GM21390 (cell line): ENCODE measurements at regions not wholly inside any gene's neighbourhood (a gene's known extent, or its start where the extent isn't known, plus 50 kb on each side); places are given as distances from the start of the nearest gene placed in this dataset.

ENCODE experiments used
- ATAC-seq: cut with Tn5 transposase; IDR thresholded peaks from one replicate; pipeline ENCODE4 v1.9.1; 2021; ENCODE audit not compliant: unreplicated experiment

DNA sequence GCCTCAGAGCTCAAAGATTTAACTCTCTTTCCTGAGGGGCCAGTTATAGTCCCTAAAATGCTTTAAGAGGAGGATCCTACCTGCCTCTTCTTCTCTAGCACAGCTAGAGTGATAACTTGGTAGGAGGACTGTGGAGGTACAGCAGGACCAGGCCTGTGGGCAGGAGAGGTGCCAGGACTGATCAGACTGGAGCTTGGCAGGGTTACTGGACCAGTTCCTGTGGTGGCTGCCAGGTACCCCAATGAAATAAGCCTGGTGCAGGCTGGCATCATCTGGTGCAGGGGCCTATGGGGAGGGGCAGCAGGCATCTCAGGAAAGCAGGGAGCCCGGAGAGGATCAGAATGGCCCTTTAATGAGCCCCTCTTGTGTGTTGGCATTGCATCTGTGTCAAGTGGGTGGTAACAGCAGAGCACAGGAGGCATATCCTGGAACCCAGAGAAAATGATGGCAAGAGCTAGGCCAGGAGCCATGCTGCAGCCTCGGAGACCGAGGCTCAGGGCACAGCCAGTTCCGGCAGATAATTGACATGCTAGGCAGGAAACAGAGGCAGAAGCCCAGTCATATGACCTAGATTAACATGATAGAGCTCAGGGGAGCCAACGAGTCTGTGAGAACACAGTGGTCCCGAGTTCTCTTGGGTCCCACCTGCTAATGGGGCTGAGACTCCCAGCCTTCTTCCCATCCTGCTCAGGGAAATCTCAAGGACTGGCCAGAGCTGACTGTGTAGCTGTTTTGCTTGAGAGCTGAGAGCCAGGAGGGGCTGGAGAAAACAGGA, 187.5 kb upstream of the ZBED5 start:
- ATAC-seq: no peak

DNA sequence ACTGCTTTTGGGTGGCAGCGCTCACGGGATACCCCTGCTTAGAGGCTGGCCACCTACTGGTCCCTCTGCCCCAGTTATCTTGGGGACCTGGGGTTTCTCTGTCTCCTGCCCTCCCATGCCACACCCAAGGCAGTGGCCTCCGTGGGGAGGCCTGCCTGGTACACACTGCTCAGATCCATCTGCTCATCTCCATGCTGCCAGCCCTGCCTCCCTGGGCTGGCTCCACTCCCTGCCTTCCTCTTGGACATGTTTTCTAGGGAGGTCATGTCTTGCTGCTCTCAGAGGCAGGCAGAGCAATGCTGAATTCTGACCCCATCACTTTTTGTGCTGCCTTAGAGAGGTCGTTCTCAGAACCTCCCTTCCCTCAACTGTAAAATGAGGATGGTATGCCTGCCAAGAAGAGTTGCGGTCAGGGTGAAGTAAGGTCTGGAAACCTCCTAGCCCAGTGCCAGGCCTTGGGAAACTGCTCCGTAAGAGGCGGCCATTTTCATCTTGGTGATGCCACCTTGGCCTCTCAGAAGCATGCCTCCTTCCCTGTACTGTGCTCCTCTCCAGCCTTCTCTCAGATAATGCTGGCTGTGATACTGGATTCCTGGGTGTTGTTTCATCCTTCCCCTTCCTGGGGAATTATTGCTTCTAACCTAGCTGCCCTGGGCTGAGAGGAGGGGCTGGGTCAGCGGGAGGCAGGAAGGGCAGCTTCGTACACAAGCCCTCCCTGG, 186.4 kb upstream of the ZBED5 start:
- no peak for ATAC-seq

DNA sequence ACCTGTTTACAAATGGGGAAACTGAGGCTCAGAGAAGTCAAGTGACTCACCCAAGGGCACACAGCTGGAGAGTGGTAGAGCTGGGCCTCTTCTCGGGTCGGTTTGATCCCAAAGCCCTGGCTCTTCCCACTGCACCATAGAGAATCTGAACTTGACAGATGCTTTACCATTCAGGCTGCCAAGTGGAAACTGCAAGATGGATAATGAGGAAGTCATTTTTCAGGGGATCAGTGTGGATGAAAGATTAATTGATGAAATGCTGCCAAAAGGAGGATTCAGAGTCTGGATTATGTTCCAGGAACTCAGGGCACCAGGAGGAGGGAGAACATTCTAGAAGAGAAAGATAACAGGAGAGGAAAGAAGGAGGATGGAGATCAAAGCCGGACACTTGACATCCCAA, 185.9 kb upstream of the ZBED5 start:
- ATAC-seq: no peak

DNA sequence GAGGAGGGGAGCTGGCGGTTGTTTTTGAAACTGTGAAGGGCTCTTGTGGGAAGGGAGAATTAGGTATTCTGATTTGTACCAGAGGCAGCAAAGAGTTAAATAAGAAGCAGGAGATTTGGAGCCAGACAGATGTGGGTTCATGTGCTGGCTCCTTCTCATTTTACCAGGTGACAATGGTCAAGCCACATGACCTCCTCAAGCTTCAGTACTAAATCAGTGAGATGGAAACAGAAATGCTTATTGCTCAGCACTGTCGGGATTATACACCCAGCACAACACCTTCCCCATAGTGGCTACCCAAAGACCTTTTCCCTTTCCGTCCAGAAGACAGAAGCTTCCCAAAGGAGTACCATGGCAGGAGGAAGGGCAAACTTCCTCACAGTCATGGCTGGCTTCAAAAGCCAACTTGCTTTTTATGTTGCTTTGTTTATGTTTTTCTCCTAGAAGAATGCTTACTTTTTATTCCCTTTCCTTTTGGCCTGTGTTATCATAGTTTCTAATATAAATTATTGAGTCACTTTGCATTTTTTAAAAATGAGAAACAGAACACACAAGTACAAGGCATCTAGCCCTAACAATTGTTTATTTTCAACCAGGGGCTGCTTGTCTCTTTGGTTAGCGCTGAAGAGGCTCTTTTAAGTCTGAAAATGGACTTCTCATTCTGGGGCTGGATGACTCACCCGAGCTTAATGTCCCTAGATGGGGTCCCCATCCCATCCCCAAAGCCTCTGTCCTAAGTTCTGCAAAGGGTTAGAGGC, 181.5 kb upstream of the ZBED5 start:
- no peak for ATAC-seq

DNA sequence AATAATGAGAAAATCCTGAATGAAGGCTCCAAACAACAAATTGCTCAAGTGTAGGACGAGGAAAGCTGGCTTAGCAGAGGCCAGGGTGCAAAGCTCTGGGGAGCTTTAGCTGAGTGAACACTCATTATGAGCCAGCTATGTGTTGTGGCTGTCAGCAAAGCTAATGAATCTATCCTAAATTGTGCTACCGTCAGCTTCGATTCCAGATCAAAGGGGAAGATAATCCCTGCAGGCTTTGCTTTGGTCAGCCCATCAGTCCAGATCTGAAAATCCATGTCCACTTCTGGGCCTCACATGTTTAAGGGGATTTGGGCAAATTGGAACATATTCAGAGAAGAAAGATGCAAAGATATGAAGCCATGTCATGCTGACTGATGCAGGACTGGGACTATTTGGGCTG, 180.9 kb upstream of the ZBED5 start:
- no peak for ATAC-seq

DNA sequence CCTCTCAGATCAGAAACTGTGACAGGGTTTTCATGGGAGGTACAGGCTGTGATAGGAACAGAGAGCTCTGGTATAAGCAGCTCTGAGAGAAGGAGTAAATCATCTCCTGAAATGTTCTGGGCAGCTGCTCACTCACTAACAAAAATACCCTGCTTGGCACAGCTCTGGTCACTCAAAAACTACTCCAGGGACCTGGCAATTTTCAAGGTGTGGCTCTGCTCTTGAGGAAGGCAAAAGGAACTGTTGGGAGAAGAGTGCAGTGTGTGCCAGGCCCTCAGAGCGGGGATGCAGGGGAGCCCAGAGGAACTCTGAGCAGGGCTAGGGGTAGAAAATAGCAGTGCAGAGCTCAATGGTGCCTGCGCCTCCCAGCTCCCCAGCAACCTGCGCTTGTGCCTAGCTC, 180.5 kb upstream of the ZBED5 start:
- no peak for ATAC-seq

DNA sequence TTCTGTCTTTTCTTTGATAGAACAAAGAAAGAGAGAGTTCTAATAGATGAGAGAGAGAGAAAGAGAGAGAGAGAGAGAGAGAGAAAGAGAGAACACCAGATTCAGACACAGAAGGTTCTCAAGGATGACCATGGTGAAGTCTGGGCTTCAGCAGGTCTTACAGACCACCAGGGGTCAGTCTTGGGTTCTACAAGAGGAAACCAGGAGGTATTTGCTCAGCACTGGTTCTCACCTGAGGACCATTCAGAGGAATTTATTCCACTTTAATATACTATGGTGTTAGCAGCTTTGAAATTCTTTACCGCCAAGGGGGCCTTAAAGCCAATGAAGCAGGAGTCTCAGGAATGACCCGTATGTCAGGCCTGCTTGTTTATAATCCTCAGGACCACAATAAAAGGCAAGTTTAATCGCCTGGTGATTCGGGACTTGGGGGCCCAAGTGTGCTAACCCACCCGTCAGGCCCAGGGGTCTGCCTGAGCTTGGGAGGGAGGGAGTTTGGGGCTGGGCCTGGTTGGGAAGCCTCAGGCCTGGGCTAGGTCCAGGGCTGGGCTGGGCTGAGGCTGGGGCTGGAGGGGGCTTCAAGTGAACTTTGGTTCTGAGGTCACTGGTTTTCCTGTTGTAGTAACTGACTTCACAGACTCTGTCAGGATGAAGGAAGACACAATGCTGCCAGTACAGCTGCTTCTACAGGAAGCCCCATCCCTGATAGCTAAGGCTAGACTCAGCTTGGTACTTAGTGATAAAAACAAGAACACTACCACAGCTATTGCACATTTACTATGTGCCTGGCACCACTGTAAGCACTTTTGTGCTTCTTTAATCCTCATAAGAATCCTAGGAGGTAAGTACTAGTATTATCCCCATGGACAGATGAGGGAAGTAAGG, 179.2 kb upstream of the ZBED5 start:
- no peak for ATAC-seq

DNA sequence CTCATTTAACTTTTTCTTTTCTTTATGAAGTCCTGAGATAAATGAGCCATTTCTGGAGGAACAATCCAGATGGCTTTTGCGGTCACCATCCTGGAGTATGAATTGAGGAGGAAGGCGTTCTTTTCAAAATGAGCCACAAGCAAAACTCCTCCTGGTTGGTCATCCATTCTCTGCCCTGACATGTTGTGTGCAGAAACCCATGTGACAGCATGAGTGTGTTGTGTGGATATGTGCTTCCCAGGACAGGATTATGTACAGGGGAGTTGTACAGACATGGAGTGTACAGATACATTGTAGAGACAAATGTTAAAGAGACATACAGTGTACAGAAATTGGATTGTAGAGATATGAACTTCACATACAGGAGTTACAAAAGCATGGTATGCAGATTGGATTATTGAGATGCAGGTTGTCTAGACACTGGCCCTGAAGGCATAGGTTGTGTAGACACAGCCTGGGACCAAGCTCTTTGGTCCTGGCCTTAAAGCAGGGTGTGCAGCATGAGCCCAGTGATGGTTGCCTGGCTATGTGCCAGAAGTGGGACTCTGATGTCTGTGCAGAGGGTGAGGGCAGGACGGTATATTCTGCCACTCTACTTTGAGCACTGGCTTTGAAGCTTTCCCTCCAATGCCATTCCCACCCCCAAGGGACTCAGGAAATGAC, 178.5 kb upstream of the ZBED5 start:
- no peak for ATAC-seq

DNA sequence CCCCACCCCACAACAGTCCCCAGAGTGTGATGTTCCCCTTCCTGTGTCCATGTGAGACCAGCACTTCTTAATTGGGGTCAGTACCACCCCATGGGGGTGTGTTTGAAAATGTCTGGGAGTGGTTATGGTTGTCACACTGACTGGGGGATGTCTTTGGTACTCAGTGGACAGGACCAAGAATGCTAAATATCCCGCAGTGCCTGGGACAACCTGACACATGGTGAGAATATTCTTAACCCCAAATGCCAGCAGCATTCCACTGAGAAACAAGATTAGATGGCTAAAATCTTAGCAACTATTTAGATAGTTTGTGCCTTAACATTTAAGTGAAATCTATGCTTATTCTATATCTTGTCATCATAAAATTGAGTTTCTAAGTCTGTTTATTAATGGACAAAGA, 177.5 kb upstream of the ZBED5 start:
- ATAC-seq: no peak

DNA sequence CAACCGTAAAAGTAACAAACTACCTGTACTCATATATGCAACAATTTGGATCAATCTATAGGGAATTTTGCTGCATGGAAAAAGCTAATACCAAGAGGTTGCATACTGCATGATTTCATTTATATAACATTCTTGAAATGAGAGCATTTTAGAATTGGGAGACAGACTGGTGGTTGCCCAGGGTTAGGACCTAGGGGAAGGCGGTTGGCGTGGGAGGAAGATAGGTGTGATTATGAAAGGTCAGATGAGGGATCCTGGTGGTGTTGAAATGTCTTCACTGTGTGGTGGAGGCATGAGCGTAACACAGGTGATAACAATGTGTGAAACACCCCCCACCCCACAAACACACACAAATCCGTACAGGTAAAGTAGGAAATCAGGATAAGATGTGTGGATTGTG, 176.6 kb upstream of the ZBED5 start:
- no peak for ATAC-seq

DNA sequence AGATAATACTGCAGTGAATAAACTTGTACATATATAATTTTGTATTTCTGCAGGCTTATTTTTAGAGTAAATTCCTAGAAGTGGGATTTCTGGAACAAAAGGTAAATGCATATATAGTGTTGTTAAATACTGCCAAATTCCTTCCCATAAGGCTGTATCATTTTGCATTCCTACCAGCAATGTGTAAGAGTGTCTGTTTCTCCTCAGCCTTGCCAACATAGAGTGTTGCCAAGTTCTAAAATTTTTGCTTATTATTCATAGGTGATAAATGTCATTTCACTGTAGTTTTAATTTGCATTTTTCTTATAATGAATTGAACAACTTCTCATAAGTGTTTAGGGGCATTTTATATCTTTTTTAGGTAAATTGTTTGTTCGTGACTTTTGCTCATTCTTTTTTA, 174.2 kb upstream of the ZBED5 start:
- no peak for ATAC-seq

DNA sequence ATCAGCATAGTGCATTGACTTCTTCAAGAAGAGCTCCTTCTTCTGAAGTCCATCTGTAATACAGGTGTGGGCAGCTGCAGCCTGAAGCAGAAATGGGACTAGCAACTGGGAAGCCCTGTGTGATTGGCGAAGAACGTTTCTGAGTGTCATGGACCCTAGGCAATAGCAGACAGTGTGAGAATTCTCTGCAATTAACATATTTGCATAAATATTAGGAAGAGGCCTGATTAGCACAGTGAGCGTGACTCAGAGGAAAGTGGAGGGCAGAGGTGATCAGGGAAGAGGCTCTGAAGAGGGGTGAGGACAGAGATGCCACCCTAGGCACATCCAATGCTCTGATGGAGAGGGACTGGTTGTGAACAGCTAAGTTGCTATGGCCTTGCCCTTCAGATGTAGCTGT, 171.2 kb upstream of the ZBED5 start:
- ATAC-seq: no peak

DNA sequence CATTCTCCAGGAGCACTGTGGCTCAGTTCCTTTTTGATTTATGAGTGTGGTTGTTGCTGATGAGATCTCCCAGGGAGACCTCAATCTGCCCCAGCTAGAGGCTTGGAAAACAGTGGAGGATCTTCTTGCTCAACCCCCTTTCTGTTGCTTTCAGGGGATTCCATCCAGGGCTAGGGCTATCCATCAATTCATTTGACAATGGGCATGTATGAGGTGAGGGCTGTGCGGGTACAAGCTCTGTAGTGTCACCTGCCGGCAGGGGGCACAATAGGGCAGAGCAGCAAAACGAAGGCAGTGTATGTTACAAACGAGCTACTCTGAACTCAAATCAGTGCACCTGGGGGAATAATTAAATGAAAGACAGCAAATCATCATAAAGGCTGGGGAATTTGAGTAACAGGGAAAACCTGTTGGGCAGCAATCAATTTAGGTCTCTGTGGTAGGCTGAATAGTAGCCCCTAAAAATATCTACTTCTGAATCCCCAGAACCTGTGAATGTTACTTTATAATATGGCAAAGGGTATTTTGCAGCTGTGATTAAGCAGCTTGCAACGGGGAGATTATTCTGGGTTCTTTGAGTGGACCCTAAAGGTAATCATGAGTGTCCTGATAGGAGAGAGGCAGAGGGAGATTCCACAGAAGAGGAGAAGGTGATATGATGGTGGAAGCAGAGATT, 170.3 kb upstream of the ZBED5 start:
- peak; percentile 57 for ATAC-seq

DNA sequence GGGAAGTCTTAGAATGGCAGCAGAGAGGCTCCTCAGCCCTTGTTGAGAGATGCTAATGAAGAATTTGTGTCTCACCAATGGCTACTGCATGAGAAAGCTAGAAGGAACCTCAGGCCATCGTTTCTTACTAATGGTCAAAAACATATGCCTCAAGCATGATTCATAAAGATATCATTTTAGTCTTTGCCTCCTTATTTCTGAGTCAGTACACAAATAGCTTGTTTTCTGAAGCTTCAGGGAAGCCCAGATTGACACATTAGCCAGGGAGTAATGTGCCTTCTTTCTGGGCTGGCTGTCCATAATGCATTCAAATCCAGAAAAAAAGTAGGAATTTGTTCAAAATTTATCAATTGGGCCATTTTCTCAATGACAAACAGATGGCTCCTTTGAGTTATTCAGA, 169.4 kb upstream of the ZBED5 start:
- no peak for ATAC-seq

DNA sequence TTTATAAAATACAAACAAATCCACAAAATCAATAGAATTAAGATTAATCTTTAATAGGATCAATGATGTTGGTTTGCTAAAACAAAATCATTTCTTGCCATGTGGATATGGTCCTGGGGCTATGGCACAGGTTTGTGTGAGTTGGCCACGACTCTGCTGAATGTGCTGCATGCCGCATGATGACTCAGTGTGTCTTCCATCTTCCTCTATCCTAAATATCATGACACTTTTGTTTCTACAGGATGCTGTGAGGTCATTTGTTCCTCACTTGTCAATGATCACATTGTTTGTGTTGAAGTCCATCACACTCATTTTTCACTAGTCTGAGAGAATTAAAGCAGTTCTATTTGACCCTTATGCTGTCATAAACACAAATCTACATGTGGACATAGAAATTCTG, 167.2 kb upstream of the ZBED5 start:
- no peak for ATAC-seq

DNA sequence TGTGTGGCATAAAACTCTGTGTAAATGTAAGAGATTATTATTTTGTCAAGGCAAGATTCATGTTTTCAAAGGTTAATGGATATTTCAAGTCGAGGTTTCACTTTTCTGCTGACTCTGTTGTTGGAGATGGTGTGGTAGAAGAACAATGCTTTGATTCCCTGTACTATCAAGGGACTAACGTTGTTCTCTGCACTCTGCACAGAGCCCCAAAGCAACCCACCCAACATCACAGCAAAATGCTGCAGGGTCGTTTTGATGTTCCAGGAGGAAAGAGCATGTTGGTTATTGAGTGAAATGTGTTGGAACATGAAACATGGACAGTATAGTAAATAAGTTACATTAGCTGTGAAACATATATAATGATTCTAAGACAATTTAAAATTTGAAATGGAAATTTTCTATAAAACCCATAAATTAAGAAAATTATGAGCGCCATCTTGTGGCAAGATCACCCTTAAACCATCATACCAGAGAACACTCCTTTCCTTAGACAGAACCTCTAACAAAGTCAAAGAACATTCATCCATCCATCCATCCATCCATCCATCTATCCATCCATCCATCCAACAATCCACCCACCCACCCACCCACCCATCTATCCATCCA, 164.4 kb upstream of the ZBED5 start:
- ATAC-seq: no peak

DNA sequence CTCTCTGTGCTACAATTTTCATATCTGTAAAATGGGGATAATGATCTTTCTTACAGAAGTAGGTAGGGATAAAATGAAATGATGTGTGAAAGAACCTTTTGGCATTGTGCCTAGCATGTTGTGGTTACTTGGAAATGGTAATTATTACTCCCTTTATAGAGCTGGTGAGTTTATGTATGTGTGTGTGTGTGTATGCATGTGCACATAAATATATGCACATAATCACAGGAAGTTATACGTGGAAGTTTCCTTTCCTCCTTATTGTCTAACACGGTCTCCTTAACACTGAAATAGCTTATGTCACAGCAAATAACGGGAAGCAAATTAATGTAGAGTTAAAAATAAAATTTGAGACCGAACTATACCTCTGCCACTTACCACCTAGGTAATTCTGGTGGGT, 163.7 kb upstream of the ZBED5 start:
- ATAC-seq: no peak

DNA sequence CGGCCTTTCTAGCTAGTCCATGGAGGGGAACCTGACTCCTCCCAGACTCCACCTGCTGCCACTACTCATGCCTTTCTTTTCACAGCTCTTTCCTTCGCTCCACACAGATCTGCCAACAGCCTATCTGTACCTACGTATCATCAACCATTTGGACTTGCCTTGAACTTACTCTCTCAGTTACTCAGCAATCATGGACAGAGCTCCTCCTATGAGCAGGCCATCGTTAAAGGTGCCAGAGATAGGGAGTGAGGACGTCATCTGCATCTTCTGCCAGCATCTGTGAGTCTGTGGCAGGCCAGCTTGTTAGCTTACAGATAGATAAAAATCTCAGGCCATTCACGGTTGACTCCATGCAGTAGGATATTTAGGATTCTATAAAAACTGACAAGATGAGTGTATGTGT, 162.9 kb upstream of the ZBED5 start:
- ATAC-seq: no peak

DNA sequence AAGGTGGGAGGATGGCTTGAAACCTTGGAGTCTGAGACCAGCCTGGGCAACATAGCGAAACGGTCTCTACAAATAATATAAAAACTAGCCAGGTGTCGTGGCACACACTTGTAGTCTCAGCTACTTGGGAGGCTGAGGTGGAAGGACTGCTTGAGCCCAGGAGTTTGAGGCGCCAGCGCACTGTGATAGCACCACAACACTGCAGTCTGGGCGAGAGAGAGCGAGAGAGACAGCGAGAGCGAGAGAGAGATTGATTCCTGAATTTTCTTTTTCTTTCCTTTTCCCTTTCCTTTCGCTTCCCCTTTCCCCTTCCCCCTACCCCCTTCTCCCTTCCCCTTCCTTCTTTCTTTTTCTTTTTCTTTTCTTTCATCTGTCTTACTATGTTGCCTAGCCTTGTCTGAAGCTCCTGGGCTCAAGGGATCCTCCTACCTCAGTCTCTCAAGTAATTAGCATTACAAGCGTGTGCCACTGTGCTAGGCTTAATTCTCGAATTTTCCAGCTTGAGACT, 162.4 kb upstream of the ZBED5 start:
- no peak for ATAC-seq
